K562 (cell line): ENCODE measurements at regions not wholly inside any gene's neighbourhood (a gene's known extent, or its start where the extent isn't known, plus 50 kb on each side); places are given as distances from the start of the nearest gene placed in this dataset.

Source experiments
- ATAC-seq: fragments of 200-7000 bp; cut with Tn5 transposase; 3 replicates; pipeline ENCODE4 v1.9.1; 2020; ENCODE audit warnings: moderate library complexity
- BruUV-seq: library from RNA; stranded (reverse); fragments of 400-500 nt; replicated peaks from 2 replicates; lab custom pipeline; 2021; lab: Mats Ljungman, UMichigan
- CTCF ChIA-PET: fragments of 300-600 bp; formaldehyde crosslinking; extraction: SDS; loops from one replicate; lab custom pipeline; 2021; ENCODE audit warnings: low intra/inter-chr PET ratio; lab: Yijun Ruan, JAX
- POLR2A ChIA-PET: fragments of 300-600, 350-650 bp; sonication (Branson Sonifier 250); formaldehyde crosslinking; extraction: SDS; loops from one replicate; lab custom pipeline; 2021; ENCODE audit warnings: antibody characterized with exemption, inconsistent platforms; lab: Yijun Ruan, JAX
- DNase-seq, 4 experiments: peaks; one replicate each; pipeline versions ENCODE4 v3.0.0 to v3.0.0-alpha.2; 2011 to 2018; ENCODE audit warnings: low spot score in 3 of 4, mixed read lengths in 3 of 4; ENCODE audit errors: extremely low read depth in 1 of 4
- FAIRE-seq: peaks from 2 replicates; lab custom pipeline; 2011; peaks lifted over from hg19 to GRCh38; lab: Jason Lieb, UNC
- H2AFZ ChIP-seq: 2 replicates; pipeline ENCODE4 v1.6.0; 2011; ENCODE audit warnings: low read depth, low read length, control low read depth, inconsistent platforms
- H3K27ac ChIP-seq: fragments of 200-600 bp; 3 replicates; pipeline ENCODE4 v1.8.0; 2011; ENCODE audit warnings: low read depth, mild to moderate bottlenecking, control low read depth, inconsistent platforms, low read length, moderate library complexity, mixed read lengths; ENCODE audit errors: extremely low read depth
- H3K27me3 ChIP-seq, 2 experiments: fragments of 300-600 bp in 1 of 2; 2 replicates in 1 of 2; 3 replicates in 1 of 2; pipeline versions ENCODE4 v1.6.0 to v1.8.0; 2011; ENCODE audit warnings: inconsistent platforms in 2 of 2, low read length in 2 of 2, mild to moderate bottlenecking in 1 of 2, mixed read lengths in 1 of 2, moderate library complexity in 1 of 2; ENCODE audit not compliant: control insufficient read depth in 2 of 2, insufficient read depth in 2 of 2
- H3K36me3 ChIP-seq: fragments of 300-600 bp; 3 replicates; pipeline ENCODE4 v1.8.0; 2011; ENCODE audit warnings: mild to moderate bottlenecking, low read length, inconsistent platforms; ENCODE audit not compliant: control insufficient read depth, insufficient read depth
- H3K4me1 ChIP-seq, 2 experiments: fragments of 200-600 bp in 1 of 2; replicated peaks in 1 of 2; 2 replicates in 1 of 2; 3 replicates in 1 of 2; pipeline versions ENCODE4 v1.5.1 to v1.8.0; 2011; ENCODE audit warnings: inconsistent platforms in 2 of 2, low read length in 2 of 2, mild to moderate bottlenecking in 1 of 2, mixed read lengths in 1 of 2, moderate library complexity in 1 of 2; ENCODE audit not compliant: control insufficient read depth in 2 of 2, insufficient read depth in 2 of 2
- H3K4me2 ChIP-seq: 2 replicates; pipeline ENCODE4 v1.6.1; 2011; ENCODE audit warnings: low read length, control low read depth, inconsistent platforms, mixed read lengths; ENCODE audit not compliant: insufficient read depth
- H3K4me3 ChIP-seq: fragments of 200-600 bp; sonication (generic), shearing (Covaris generic); 2 replicates; pipeline ENCODE4 v1.5.1; 2016; ENCODE audit warnings: control low read depth, inconsistent platforms
- H3K79me2 ChIP-seq: fragments of 200-600 bp; 3 replicates; pipeline ENCODE4 v1.8.0; 2011; ENCODE audit warnings: low read length, inconsistent platforms; ENCODE audit not compliant: control insufficient read depth, insufficient read depth
- H3K9ac ChIP-seq, 2 experiments: 2 replicates each; pipeline versions ENCODE4 v1.6.0 to v1.6.1; 2011; ENCODE audit warnings: low read depth in 2 of 2, low read length in 2 of 2, control low read depth in 1 of 2, inconsistent platforms in 1 of 2, mild to moderate bottlenecking in 1 of 2, mixed read lengths in 1 of 2; ENCODE audit not compliant: insufficient read depth in 1 of 2
- H3K9me1 ChIP-seq: one replicate; pipeline ENCODE4 v1.6.0; 2011; ENCODE audit warnings: inconsistent platforms, mild to moderate bottlenecking, low read length, moderate library complexity; ENCODE audit not compliant: control insufficient read depth, insufficient read depth
- H3K9me3 ChIP-seq: replicated peaks from 2 replicates; pipeline ENCODE4 v1.5.1; 2011; ENCODE audit warnings: low read depth, low read length, inconsistent platforms; ENCODE audit not compliant: control insufficient read depth, insufficient read depth
- H4K20me1 ChIP-seq: replicated peaks from 2 replicates; pipeline ENCODE4 v1.6.1; 2011; ENCODE audit warnings: low read length, inconsistent platforms, mixed read lengths; ENCODE audit not compliant: control insufficient read depth, insufficient read depth
- BCOR ChIP-seq: fragments of 450-650 bp; IDR thresholded peaks from 2 replicates; pipeline ENCODE4 v1.6.1; 2016
- CHD4 ChIP-seq: fragments of 200-600 bp; sonication (generic); IDR thresholded peaks from 3 replicates; pipeline ENCODE4 v1.6.1; 2012; ENCODE audit warnings: low read depth, mild to moderate bottlenecking, mixed read lengths, low read length, inconsistent platforms; ENCODE audit not compliant: insufficient read depth, insufficient replicate concordance, poor library complexity, severe bottlenecking
- IRF2 ChIP-seq: sonication (generic); formaldehyde crosslinking; IDR thresholded peaks from 2 replicates; pipeline ENCODE4 v1.8.1; 2022; ENCODE audit warnings: mild to moderate bottlenecking, missing genetic modification reagents
- JUN ChIP-seq, 2 experiments: sonication (generic) in 1 of 2; formaldehyde crosslinking in 1 of 2; IDR thresholded peaks; 2 replicates each; pipeline versions ENCODE4 v1.6.1 to v1.8.0; 2012 to 2022; ENCODE audit warnings: borderline replicate concordance in 2 of 2, mild to moderate bottlenecking in 2 of 2, improper control_type of control experiment in 1 of 2, low read depth in 1 of 2, low read length in 1 of 2, missing genetic modification reagents in 1 of 2
- LEF1 ChIP-seq: fragments of 450-650 bp; IDR thresholded peaks from 2 replicates; pipeline ENCODE4 v1.6.1; 2016; ENCODE audit warnings: mild to moderate bottlenecking
- MED1 ChIP-seq: sonication (generic); formaldehyde crosslinking; IDR thresholded peaks from 2 replicates; pipeline ENCODE4 v1.8.1; 2023; ENCODE audit warnings: missing genetic modification reagents, borderline replicate concordance
- PATZ1 ChIP-seq: fragments of 250-450 bp; sonication (Bioruptor Pico); IDR thresholded peaks from 2 replicates; pipeline ENCODE4 v1.5.0; 2020; ENCODE audit warnings: mild to moderate bottlenecking, borderline replicate concordance
- PRPF4 ChIP-seq: fragments of 200-400 bp; formaldehyde crosslinking; IDR thresholded peaks from one replicate; pipeline ENCODE4 v1.6.1; 2017; ENCODE audit warnings: low read length, low read depth, mild to moderate bottlenecking; ENCODE audit not compliant: insufficient read depth, poor library complexity, severe bottlenecking
- RBM15 ChIP-seq: fragments of 200-400 bp; formaldehyde crosslinking; IDR thresholded peaks from 2 replicates; pipeline ENCODE4 v1.6.1; 2018; ENCODE audit warnings: mild to moderate bottlenecking, low read length, moderate library complexity; ENCODE audit not compliant: insufficient read depth
- SIRT6 ChIP-seq: IDR thresholded peaks from one replicate; pipeline ENCODE4 v1.6.1; 2012; ENCODE audit warnings: low read depth, mild to moderate bottlenecking, control low read depth, inconsistent platforms, low read length, moderate library complexity
- ZFP36 ChIP-seq: fragments of 150-350 bp; IDR thresholded peaks from 2 replicates; pipeline ENCODE4 v1.6.1; 2018; ENCODE audit warnings: low read length, low read depth; ENCODE audit not compliant: partially characterized antibody
- ZNF134 ChIP-seq: fragments of 250-450 bp; sonication (Bioruptor Pico); conservative IDR thresholded peaks from 2 replicates; pipeline ENCODE4 v1.4.0; 2020
- ZNF511 ChIP-seq: sonication (generic); formaldehyde crosslinking; IDR thresholded peaks from 2 replicates; pipeline ENCODE4 v1.8.0; 2022; ENCODE audit warnings: mild to moderate bottlenecking, missing genetic modification reagents
- ZNF644 ChIP-seq: fragments of 200-800 bp; sonication (Bioruptor generic); IDR thresholded peaks from 2 replicates; pipeline ENCODE4 v1.6.1; 2016; ENCODE audit warnings: low read depth, missing genetic modification characterization, missing compliant biosample characterization
- WGBS: fragments of 100-300 bp; shearing (Covaris generic); methylation state at CpG from one replicate; pipeline ENCODE4 v1.1.6; 2016; ENCODE audit warnings: low coverage, mixed read lengths; ENCODE audit not compliant: insufficient coverage; ENCODE audit errors: missing lambda C conversion rate; 5-methylcytosine and 5-hydroxymethylcytosine counted together
- in situ Hi-C: fragments of 300-500 bp; cut with MboI; formaldehyde crosslinking; loops from 4 replicates; pipeline ENCODE4 v1.15.0; 2018; ENCODE audit warnings: inconsistent platforms, mixed read lengths
- intact Hi-C: fragments of 100-400 bp; cut with micrococcal nuclease; formaldehyde crosslinking; loops from 2 replicates; pipeline ENCODE4 v1.14.2; 2022
- TF ChIP-seq, protein P1 (sequence below): fragments of 450-650 bp; formaldehyde crosslinking; IDR thresholded peaks from 2 replicates; pipeline ENCODE4 v1.4.0; 2020; ENCODE audit warnings: mild to moderate bottlenecking

- ATAC-seq = no peak
Observed at GRCh38 chr19:29293736-29294342, 80.9 kb upstream of the UQCRFS1 start.

More at GRCh38 chr19:29293736-29294342, 80.9 kb upstream of the UQCRFS1 start:
- no peak overlapping the region for H2AFZ ChIP-seq
- DNase-seq (no peak), FAIRE-seq (no peak)
- H3K27ac ChIP-seq = no peak overlapping the region
- POLR2A ChIA-PET = interaction anchor here (1.0 kb wide), 1 partner anchor 21 kb away, joined by 3 read pairs; no protein-coding TSS in a partner anchor
- no peaks in the 10 kb centered on the region for H3K79me2 ChIP-seq
- peaks cover 0 to 11% of the 10 kb centered on the region in 2 experiments; a peak in 1 of 5 replicates for H3K27me3 ChIP-seq
- H3K4me1 ChIP-seq = no peaks in the 10 kb centered on the region
- H3K4me2 ChIP-seq = no peak overlapping the region
- TF ChIP-seq ZNF511 (no peak), JUN (IDR thresholded peaks at IDR 0.05; ENCODE audit: borderline replicate concordance, low read depth, low read length) (no peak), JUN (CRISPR knock-in tag; IDR thresholded peaks at IDR 0.05; ENCODE audit: borderline replicate concordance) (no peak), BCOR (no peak), PRPF4 (no peak), ZNF134 (CRISPR knock-in tag) (no peak), RBM15 (no peak), LEF1 (no peak), ZFP36 (no peak), ZNF644 (no peak), SIRT6 (no peak), IRF2 (no peak), PATZ1 (CRISPR knock-in tag) (no peak), MED1 (CRISPR knock-in tag) (no peak), CHD4 (no peak)
- TF ChIP-seq, protein P1, sequence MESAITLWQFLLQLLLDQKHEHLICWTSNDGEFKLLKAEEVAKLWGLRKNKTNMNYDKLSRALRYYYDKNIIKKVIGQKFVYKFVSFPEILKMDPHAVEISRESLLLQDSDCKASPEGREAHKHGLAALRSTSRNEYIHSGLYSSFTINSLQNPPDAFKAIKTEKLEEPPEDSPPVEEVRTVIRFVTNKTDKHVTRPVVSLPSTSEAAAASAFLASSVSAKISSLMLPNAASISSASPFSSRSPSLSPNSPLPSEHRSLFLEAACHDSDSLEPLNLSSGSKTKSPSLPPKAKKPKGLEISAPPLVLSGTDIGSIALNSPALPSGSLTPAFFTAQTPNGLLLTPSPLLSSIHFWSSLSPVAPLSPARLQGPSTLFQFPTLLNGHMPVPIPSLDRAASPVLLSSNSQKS (CRISPR knock-in tag) = no peak
- in situ Hi-C loops (no loop called here), intact Hi-C loops (loop anchor here (10.0 kb wide), 1 partner anchor 181 kb away; no protein-coding TSS in a partner anchor)
- no peaks in the 10 kb centered on the region for H3K9me1 ChIP-seq
- H3K4me3 ChIP-seq = no peak overlapping the region
- H3K36me3 ChIP-seq = no peaks in the 10 kb centered on the region
- CTCF ChIA-PET = no interaction called here
- WGBS = 2% methylated on average over 7 of the region's 7 CpGs
- H3K9me3 ChIP-seq = no peaks in the 10 kb centered on the region
- peaks cover 4% of the 10 kb centered on the region; the same call in 1 of the 2 replicates for H4K20me1 ChIP-seq
- no peak overlapping the region for H3K9ac ChIP-seq
- no TSS peak for BruUV-seq
